ENCODE measurements at regions not wholly inside any gene's neighbourhood (a gene's known extent, or its start where the extent isn't known, plus 50 kb on each side); places are given as distances from the start of the nearest gene placed in this dataset.

DNA sequence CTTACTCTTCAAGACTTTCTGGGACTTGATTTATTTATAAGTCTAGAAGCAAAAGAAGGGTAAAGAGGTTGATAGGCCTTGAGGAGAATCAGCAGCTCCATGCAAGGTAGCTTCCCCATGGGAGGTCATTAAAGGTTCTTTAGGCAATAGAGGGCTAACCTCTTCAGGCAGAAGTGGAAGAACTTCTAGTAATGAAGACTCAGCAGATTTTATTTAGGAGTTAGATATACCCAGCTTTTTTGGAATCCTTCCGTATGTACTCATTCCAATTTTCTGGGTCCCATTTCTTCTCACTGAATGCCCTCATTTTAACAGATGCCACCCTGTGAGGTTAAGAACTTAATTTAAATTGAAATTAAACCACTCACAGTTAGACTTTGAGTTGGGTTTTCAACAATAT is 565.6 kb downstream of the LRFN5 start:
- Histone ChIP-seq H3K4me1 (ENCODE audit: control insufficient read depth in 3 of 3, insufficient read depth in 2 of 3, low read depth in 1 of 3, low read length in 2 of 3) (no peaks in the 10 kb centered on the region), H3K27me3 (ENCODE audit: control insufficient read depth in 3 of 3, insufficient read depth in 3 of 3, low read length in 3 of 3) (no peaks in the 10 kb centered on the region), H3K27ac (ENCODE audit: low read depth in 1 of 3, low read length in 2 of 3) (no peak overlapping the region), H3K4me3 (ENCODE audit: low read depth in 1 of 3, low read length in 3 of 3) (no peak overlapping the region), H3K9me3 (ENCODE audit: control insufficient read depth in 2 of 2, insufficient read depth in 1 of 2, low read depth in 1 of 2, low read length in 1 of 2) (peaks cover 0 to 6% of the 10 kb centered on the region in 2 donors), H3K36me3 (ENCODE audit: control insufficient read depth in 3 of 3, insufficient read depth in 2 of 3, low read depth in 1 of 3, low read length in 3 of 3) (no peaks in the 10 kb centered on the region)
- no peak for DNase-seq
- WGBS, 3 donors = 94 to 96% (median 96%) methylated on average over 1 of the region's 1 CpG
- FAIRE-seq = no peak

DNA sequence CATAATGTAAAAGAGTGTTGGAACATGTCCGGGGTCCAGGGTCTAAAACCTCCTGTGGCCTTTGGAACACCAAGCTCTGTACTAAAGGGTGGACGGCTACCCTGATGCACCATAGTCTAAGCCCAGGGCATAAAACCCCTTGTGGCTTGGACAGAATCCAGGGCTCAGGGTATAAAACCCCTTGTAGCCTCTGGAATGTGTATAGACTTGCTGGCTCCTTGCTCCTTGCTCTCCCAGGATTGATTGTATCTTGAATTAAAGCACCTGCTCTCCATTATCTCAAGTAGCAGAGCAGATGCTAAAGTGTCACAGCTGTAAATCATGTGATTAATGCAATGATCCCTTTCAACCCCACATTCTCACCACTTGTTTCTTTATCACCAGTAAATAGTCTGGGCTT is 556.5 kb downstream of the LRFN5 start:
- H3K4me3 ChIP-seq (ENCODE audit: low read depth in 1 of 3, low read length in 3 of 3) = no peak overlapping the region
- 75 to 86% (median 77%) methylated on average over 2 of the region's 2 CpGs for WGBS, 3 donors
- H3K36me3 ChIP-seq (ENCODE audit: control insufficient read depth in 3 of 3, insufficient read depth in 2 of 3, low read depth in 1 of 3, low read length in 3 of 3) = no peaks in the 10 kb centered on the region
- H3K27ac ChIP-seq (ENCODE audit: low read depth in 1 of 3, low read length in 2 of 3) = no peak overlapping the region
- FAIRE-seq (no peak), DNase-seq (no peak)
- peaks cover 0 to 3% of the 10 kb centered on the region in 2 donors for H3K9me3 ChIP-seq (ENCODE audit: control insufficient read depth in 2 of 2, insufficient read depth in 1 of 2, low read depth in 1 of 2, low read length in 1 of 2)
- no peaks in the 10 kb centered on the region for H3K4me1 ChIP-seq (ENCODE audit: control insufficient read depth in 3 of 3, insufficient read depth in 2 of 3, low read depth in 1 of 3, low read length in 2 of 3)
- H3K27me3 ChIP-seq (ENCODE audit: control insufficient read depth in 3 of 3, insufficient read depth in 3 of 3, low read length in 3 of 3) = no peaks in the 10 kb centered on the region

DNA sequence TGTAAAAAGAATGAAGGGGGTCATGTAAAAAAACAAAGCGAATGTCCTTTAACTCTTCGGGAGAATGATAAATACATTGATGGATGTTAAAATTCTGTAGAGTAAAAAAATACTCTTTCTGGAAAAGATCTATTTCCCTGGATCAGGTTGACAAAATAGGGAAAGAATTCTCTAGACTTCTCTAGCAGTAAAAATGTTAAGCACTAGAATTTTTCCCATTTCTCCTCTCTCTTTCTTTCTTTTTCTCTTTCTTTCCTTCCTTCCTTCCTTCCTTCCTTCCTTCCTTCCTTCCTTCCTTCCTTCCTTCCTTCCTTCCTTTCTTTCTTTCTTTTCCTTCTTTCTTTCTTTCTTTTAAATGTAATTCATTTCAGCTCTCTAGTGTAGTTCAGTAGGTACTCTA is 552.5 kb downstream of the LRFN5 start:
- peaks cover 0 to 7% of the 10 kb centered on the region in 2 donors for H3K9me3 ChIP-seq (ENCODE audit: control insufficient read depth in 2 of 2, insufficient read depth in 1 of 2, low read depth in 1 of 2, low read length in 1 of 2)
- H3K27ac ChIP-seq (ENCODE audit: low read depth in 1 of 3, low read length in 2 of 3) = no peak overlapping the region
- no peak overlapping the region for H3K4me3 ChIP-seq (ENCODE audit: low read depth in 1 of 3, low read length in 3 of 3)
- FAIRE-seq (no peak), DNase-seq (no peak)
- H3K36me3 ChIP-seq (ENCODE audit: control insufficient read depth in 3 of 3, insufficient read depth in 2 of 3, low read depth in 1 of 3, low read length in 3 of 3) = no peaks in the 10 kb centered on the region
- H3K27me3 ChIP-seq (ENCODE audit: control insufficient read depth in 3 of 3, insufficient read depth in 3 of 3, low read length in 3 of 3) = no peaks in the 10 kb centered on the region
- WGBS, 3 donors = 87 to 94% (median 93%) methylated on average over 2 of the region's 2 CpGs
- H3K4me1 ChIP-seq (ENCODE audit: control insufficient read depth in 3 of 3, insufficient read depth in 2 of 3, low read depth in 1 of 3, low read length in 2 of 3) = no peaks in the 10 kb centered on the region

DNA sequence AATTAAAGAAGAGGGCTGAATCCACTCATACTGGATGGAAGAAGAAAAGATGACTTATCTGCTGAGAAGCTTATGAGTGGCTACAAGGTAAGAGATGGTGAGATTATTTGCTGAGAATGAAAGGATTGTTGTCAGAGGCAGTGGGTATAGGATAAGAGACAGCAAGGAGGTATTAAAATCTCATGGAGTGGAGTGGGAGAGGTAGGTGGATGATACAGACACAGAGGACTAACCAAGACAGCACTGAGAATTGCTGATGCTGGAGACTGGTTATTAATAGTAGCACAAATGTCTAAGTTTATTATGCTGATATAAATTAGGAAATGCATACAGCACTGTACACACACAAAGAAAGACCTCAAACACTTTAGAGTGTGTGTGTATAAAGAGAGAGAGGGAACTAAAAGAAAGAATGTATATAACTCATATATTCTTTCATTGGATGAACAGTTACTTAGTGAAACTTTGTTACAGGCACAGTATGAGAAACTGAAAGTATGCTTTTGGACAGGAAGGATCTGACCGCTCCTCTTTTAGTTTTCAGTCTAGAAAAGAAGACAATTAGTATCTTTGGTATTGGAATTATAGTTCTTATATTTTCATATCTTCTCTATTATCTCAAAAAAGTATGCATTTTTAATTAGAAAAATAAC is 543.1 kb downstream of the LRFN5 start:
- Histone ChIP-seq H3K9me3 (ENCODE audit: control insufficient read depth in 2 of 2, insufficient read depth in 1 of 2, low read depth in 1 of 2, low read length in 1 of 2) (peaks cover 0 to 4% of the 10 kb centered on the region in 2 donors), H3K27me3 (ENCODE audit: control insufficient read depth in 3 of 3, insufficient read depth in 3 of 3, low read length in 3 of 3) (no peaks in the 10 kb centered on the region), H3K27ac (ENCODE audit: low read depth in 1 of 3, low read length in 2 of 3) (no peak overlapping the region), H3K4me3 (ENCODE audit: low read depth in 1 of 3, low read length in 3 of 3) (no peak overlapping the region), H3K36me3 (ENCODE audit: control insufficient read depth in 3 of 3, insufficient read depth in 2 of 3, low read depth in 1 of 3, low read length in 3 of 3) (no peaks in the 10 kb centered on the region), H3K4me1 (ENCODE audit: control insufficient read depth in 3 of 3, insufficient read depth in 2 of 3, low read depth in 1 of 3, low read length in 2 of 3) (no peaks in the 10 kb centered on the region)
- WGBS, 3 donors = 77 to 97% (median 96%) methylated on average over 1 of the region's 1 CpG
- FAIRE-seq (no peak), DNase-seq (no peak)

DNA sequence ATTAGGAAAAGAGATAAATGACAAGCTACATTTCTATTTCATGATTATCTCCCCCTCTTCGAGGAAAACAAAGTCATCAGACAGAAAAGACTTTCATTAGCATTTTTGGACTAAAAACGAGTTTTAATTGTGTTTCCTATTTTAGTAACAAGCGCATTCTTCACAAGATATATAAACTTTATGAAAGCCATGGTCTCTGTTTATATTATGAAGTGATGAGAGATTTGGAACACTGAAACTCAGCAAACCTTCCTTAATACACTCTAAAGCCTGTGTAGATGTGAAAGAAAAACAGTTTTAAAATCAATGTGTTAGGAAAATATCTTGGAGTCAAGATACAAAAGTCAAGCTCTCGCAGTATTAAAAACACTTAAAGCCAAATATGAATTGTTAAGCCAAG is 539.1 kb downstream of the LRFN5 start:
- DNase-seq (no peak), FAIRE-seq (no peak)
- H3K4me3 ChIP-seq (ENCODE audit: low read depth in 1 of 3, low read length in 3 of 3) = no peak overlapping the region
- no peaks in the 10 kb centered on the region for H3K9me3 ChIP-seq (ENCODE audit: control insufficient read depth in 2 of 2, insufficient read depth in 1 of 2, low read depth in 1 of 2, low read length in 1 of 2)
- no peaks in the 10 kb centered on the region for H3K4me1 ChIP-seq (ENCODE audit: control insufficient read depth in 3 of 3, insufficient read depth in 2 of 3, low read depth in 1 of 3, low read length in 2 of 3)
- H3K36me3 ChIP-seq (ENCODE audit: control insufficient read depth in 3 of 3, insufficient read depth in 2 of 3, low read depth in 1 of 3, low read length in 3 of 3) = no peaks in the 10 kb centered on the region
- no peaks in the 10 kb centered on the region for H3K27me3 ChIP-seq (ENCODE audit: control insufficient read depth in 3 of 3, insufficient read depth in 3 of 3, low read length in 3 of 3)
- H3K27ac ChIP-seq (ENCODE audit: low read depth in 1 of 3, low read length in 2 of 3) = no peak overlapping the region
- 52 to 59% (median 59%) methylated on average over 4 of the region's 4 CpGs for WGBS, 3 donors

DNA sequence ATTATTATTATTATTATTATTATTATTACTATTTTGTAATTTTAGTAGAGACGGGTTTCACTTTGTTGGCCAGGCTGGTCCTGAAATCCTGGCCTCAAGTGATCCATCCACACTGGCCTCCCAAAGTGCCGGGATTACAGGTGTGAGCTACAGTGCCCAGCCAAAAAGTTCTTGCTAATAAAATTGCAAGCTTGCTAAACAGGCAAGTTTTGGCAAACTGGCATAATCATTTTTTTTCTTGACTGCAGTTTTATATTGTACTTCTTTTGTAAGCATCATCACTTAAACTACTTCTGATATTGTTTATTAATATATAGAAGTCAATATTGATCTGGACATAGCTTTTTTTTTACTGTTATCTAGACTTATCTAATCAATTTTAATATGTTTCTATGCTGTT is 536.4 kb downstream of the LRFN5 start:
- no peak overlapping the region for H3K4me3 ChIP-seq (ENCODE audit: low read depth in 1 of 3, low read length in 3 of 3)
- no peaks in the 10 kb centered on the region for H3K4me1 ChIP-seq (ENCODE audit: control insufficient read depth in 3 of 3, insufficient read depth in 2 of 3, low read depth in 1 of 3, low read length in 2 of 3)
- H3K36me3 ChIP-seq (ENCODE audit: control insufficient read depth in 3 of 3, insufficient read depth in 2 of 3, low read depth in 1 of 3, low read length in 3 of 3) = no peaks in the 10 kb centered on the region
- no peaks in the 10 kb centered on the region for H3K27me3 ChIP-seq (ENCODE audit: control insufficient read depth in 3 of 3, insufficient read depth in 3 of 3, low read length in 3 of 3)
- no peak for DNase-seq
- FAIRE-seq = no peak
- 88 to 96% (median 93%) methylated on average over 2 of the region's 2 CpGs for WGBS, 3 donors
- no peaks in the 10 kb centered on the region for H3K9me3 ChIP-seq (ENCODE audit: control insufficient read depth in 2 of 2, insufficient read depth in 1 of 2, low read depth in 1 of 2, low read length in 1 of 2)
- H3K27ac ChIP-seq (ENCODE audit: low read depth in 1 of 3, low read length in 2 of 3) = no peak overlapping the region

DNA sequence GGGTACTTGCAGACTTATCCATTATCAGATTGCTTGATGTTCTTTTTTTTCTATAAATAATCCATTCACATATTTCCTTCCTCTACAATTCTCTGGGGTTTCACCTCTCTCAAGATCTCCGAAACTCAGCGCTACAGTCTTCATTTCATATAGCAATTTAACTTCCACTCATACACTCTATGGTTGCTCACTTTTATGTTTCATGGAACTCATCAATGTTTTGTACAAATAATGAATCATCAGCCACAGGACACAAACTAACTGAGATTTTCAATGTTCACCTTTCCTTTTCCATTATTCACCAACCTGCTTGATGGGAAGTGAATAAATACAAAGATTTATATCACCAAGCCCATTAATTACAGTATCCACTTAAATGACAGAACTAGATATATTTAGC is 534.7 kb downstream of the LRFN5 start:
- Histone ChIP-seq H3K4me3 (ENCODE audit: low read depth in 1 of 3, low read length in 3 of 3) (no peak overlapping the region), H3K36me3 (ENCODE audit: control insufficient read depth in 3 of 3, insufficient read depth in 2 of 3, low read depth in 1 of 3, low read length in 3 of 3) (no peaks in the 10 kb centered on the region), H3K27ac (ENCODE audit: low read depth in 1 of 3, low read length in 2 of 3) (no peak overlapping the region), H3K9me3 (ENCODE audit: control insufficient read depth in 2 of 2, insufficient read depth in 1 of 2, low read depth in 1 of 2, low read length in 1 of 2) (no peaks in the 10 kb centered on the region), H3K27me3 (ENCODE audit: control insufficient read depth in 3 of 3, insufficient read depth in 3 of 3, low read length in 3 of 3) (no peaks in the 10 kb centered on the region), H3K4me1 (ENCODE audit: control insufficient read depth in 3 of 3, insufficient read depth in 2 of 3, low read depth in 1 of 3, low read length in 2 of 3) (no peaks in the 10 kb centered on the region)
- DNase-seq (no peak), FAIRE-seq (no peak)
- WGBS, 3 donors = 87 to 98% (median 95%) methylated on average over 2 of the region's 2 CpGs

DNA sequence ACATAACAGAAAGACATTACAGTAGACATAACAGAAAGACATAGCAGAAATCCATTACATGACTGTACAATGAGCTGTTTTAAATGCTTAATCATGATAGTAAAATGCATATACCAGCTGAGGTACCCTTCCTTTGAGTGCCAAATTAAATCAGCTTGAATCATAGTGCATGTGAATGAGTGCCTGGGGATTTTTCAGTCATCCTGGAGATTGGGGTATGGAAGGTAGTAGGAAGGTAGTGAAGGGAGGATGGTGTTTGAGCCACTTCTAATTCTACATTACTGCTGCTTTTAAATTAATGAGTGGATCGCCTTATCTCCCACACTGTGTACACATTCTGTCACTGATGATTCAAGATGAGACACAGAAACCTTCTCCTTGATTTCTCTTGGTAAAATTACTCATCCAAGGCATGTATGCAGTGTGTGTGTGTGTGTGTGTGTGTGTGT is 534.2 kb downstream of the LRFN5 start:
- Histone ChIP-seq H3K4me3 (ENCODE audit: low read depth in 1 of 3, low read length in 3 of 3) (no peak overlapping the region), H3K36me3 (ENCODE audit: control insufficient read depth in 3 of 3, insufficient read depth in 2 of 3, low read depth in 1 of 3, low read length in 3 of 3) (no peaks in the 10 kb centered on the region), H3K27me3 (ENCODE audit: control insufficient read depth in 3 of 3, insufficient read depth in 3 of 3, low read length in 3 of 3) (no peaks in the 10 kb centered on the region), H3K27ac (ENCODE audit: low read depth in 1 of 3, low read length in 2 of 3) (no peak overlapping the region), H3K9me3 (ENCODE audit: control insufficient read depth in 2 of 2, insufficient read depth in 1 of 2, low read depth in 1 of 2, low read length in 1 of 2) (no peaks in the 10 kb centered on the region), H3K4me1 (ENCODE audit: control insufficient read depth in 3 of 3, insufficient read depth in 2 of 3, low read depth in 1 of 3, low read length in 2 of 3) (no peaks in the 10 kb centered on the region)
- DNase-seq (no peak), FAIRE-seq (no peak)
- 62 to 74% (median 67%) methylated on average over 1 of the region's 1 CpG for WGBS, 3 donors

DNA sequence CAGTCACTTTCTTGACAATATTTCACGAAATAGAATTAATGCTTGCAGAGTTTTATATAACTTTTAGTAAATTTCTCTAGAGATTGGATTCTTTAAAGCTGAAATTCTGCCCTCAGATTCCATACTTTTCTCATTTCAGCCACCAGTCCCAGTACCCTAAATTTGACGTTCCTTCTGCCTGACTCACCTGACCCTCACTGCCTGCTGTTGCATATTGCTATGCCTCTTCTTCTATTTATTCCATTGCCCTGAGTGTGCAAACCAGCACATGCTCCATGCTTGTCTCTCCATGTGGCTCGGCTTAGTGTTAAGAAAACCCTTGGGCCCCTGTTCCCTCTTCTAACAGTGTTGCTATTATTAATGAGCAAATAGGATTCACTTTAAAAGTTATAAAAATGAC is 533.3 kb downstream of the LRFN5 start:
- Histone ChIP-seq H3K4me3 (ENCODE audit: low read depth in 1 of 3, low read length in 3 of 3) (no peak overlapping the region), H3K27ac (ENCODE audit: low read depth in 1 of 3, low read length in 2 of 3) (no peak overlapping the region), H3K4me1 (ENCODE audit: control insufficient read depth in 3 of 3, insufficient read depth in 2 of 3, low read depth in 1 of 3, low read length in 2 of 3) (no peaks in the 10 kb centered on the region), H3K9me3 (ENCODE audit: control insufficient read depth in 2 of 2, insufficient read depth in 1 of 2, low read depth in 1 of 2, low read length in 1 of 2) (no peaks in the 10 kb centered on the region), H3K27me3 (ENCODE audit: control insufficient read depth in 3 of 3, insufficient read depth in 3 of 3, low read length in 3 of 3) (no peaks in the 10 kb centered on the region), H3K36me3 (ENCODE audit: control insufficient read depth in 3 of 3, insufficient read depth in 2 of 3, low read depth in 1 of 3, low read length in 3 of 3) (no peaks in the 10 kb centered on the region)
- WGBS, 3 donors = 57 to 69% (median 59%) methylated on average over 3 of the region's 3 CpGs
- FAIRE-seq = no peak
- no peak for DNase-seq

Measured in small intestine (tissue), 7 donors.